HEK293T (cell line): ENCODE measurements at regions not wholly inside any gene's neighbourhood (a gene's known extent, or its start where the extent isn't known, plus 50 kb on each side); places are given as distances from the start of the nearest gene placed in this dataset.

Experiments used
- CTCF ChIA-PET: fragments of 350-600 bp; formaldehyde crosslinking; extraction: SDS; loops from one replicate; lab custom pipeline; 2021; ENCODE audit warnings: antibody characterized with exemption, inconsistent platforms; lab: Yijun Ruan, JAX
- POLR2A ChIA-PET: fragments of 350-600 bp; formaldehyde crosslinking; extraction: SDS; loops from one replicate; lab custom pipeline; 2020; ENCODE audit warnings: antibody characterized with exemption, inconsistent platforms; lab: Yijun Ruan, JAX
- DNase-seq: peaks from one replicate; pipeline ENCODE4 v3.0.0; 2012; ENCODE audit warnings: mixed read lengths; ENCODE audit errors: extremely low spot score
- ARNT ChIP-seq: fragments of 450-650 bp; IDR thresholded peaks from 2 replicates; pipeline ENCODE4 v1.6.1; 2017; ENCODE audit warnings: mild to moderate bottlenecking
- BHLHE40 ChIP-seq: fragments of 450-650 bp; IDR thresholded peaks from 2 replicates; pipeline ENCODE4 v1.6.1; 2016; ENCODE audit warnings: mild to moderate bottlenecking, moderate library complexity, borderline replicate concordance
- CTBP1 ChIP-seq: fragments of 450-650 bp; IDR thresholded peaks from 2 replicates; pipeline ENCODE4 v1.6.1; 2016; ENCODE audit warnings: borderline replicate concordance
- ELF4 ChIP-seq: fragments of 450-650 bp; IDR thresholded peaks from 2 replicates; pipeline ENCODE4 v1.6.1; 2017; ENCODE audit warnings: antibody characterized with exemption
- FOXA1 ChIP-seq: fragments of 450-650 bp; IDR thresholded peaks from 2 replicates; pipeline ENCODE4 v1.6.1; 2016; ENCODE audit warnings: mild to moderate bottlenecking
- FOXK2 ChIP-seq: fragments of 450-650 bp; IDR thresholded peaks from 2 replicates; pipeline ENCODE4 v1.6.1; 2016; ENCODE audit warnings: mild to moderate bottlenecking
- FOXM1 ChIP-seq: fragments of 450-650 bp; IDR thresholded peaks from 2 replicates; pipeline ENCODE4 v1.6.1; 2017; ENCODE audit warnings: mild to moderate bottlenecking, borderline replicate concordance
- HDGF ChIP-seq: fragments of 450-650 bp; IDR thresholded peaks from 2 replicates; pipeline ENCODE4 v1.6.1; 2017; ENCODE audit warnings: antibody characterized with exemption, borderline replicate concordance
- L3MBTL2 ChIP-seq: fragments of 450-650 bp; conservative IDR thresholded peaks from 2 replicates; pipeline ENCODE4 v1.6.1; 2016; ENCODE audit warnings: mild to moderate bottlenecking
- LEF1 ChIP-seq: fragments of 450-650 bp; IDR thresholded peaks from 2 replicates; pipeline ENCODE4 v1.6.1; 2017; ENCODE audit warnings: mild to moderate bottlenecking, borderline replicate concordance
- NFRKB ChIP-seq: fragments of 450-650 bp; IDR thresholded peaks from 2 replicates; pipeline ENCODE4 v1.6.1; 2016; ENCODE audit warnings: mild to moderate bottlenecking, moderate library complexity
- PKNOX1 ChIP-seq: fragments of 450-650 bp; IDR thresholded peaks from 2 replicates; pipeline ENCODE4 v1.6.1; 2016
- SP1 ChIP-seq: fragments of 450-650 bp; IDR thresholded peaks from 2 replicates; pipeline ENCODE4 v1.6.1; 2017
- SUZ12 ChIP-seq: fragments of 450-650 bp; IDR thresholded peaks from 2 replicates; pipeline ENCODE4 v1.6.1; 2016; ENCODE audit warnings: mild to moderate bottlenecking
- TARDBP ChIP-seq: fragments of 450-650 bp; IDR thresholded peaks from 2 replicates; pipeline ENCODE4 v1.6.1; 2016
- ZNF384 ChIP-seq: fragments of 450-650 bp; IDR thresholded peaks from 2 replicates; pipeline ENCODE4 v1.6.1; 2016

GRCh38 chr12:90303771-90304170 lies 595.1 kb upstream of the ATP2B1 start:
- ChIA-PET POLR2A (no interaction called here), CTCF (interaction anchor here (0.6 kb wide), 1 partner anchor 51 kb away, joined by 7 read pairs; no protein-coding TSS in a partner anchor)
- DNase-seq, result no peak
- no peak for TF ChIP-seq FOXA1
- peak; percentile 2; the same call in 1 of the 2 replicates for TF ChIP-seq PKNOX1

- CTCF ChIA-PET, result no interaction called here
- no peak for DNase-seq
- POLR2A ChIA-PET, result no interaction called here
- no peak for TF ChIP-seq BHLHE40
- no peak for TF ChIP-seq FOXM1
- no peak for TF ChIP-seq HDGF
- no peak for TF ChIP-seq FOXK2
- no peak for TF ChIP-seq CTBP1
- no peak for TF ChIP-seq TARDBP
- no peak for TF ChIP-seq FOXA1
- no peak for TF ChIP-seq ZNF384
- TF ChIP-seq LEF1, result no peak
- TF ChIP-seq ELF4, result no peak
- TF ChIP-seq PKNOX1, result no peak
- TF ChIP-seq SUZ12, result no peak
- TF ChIP-seq NFRKB, result no peak
Observed at GRCh38 chr12:90301561-90302133, 593.0 kb upstream of the ATP2B1 start.

GRCh38 chr12:90301095-90301494 lies 592.5 kb upstream of the ATP2B1 start:
- CTCF ChIA-PET, result no interaction called here
- POLR2A ChIA-PET, result no interaction called here
- DNase-seq, result no peak
- TF ChIP-seq L3MBTL2 (no peak), ARNT (no peak), SP1 (no peak), FOXK2 (no peak), TARDBP (no peak), PKNOX1 (no peak), CTBP1 (no peak), NFRKB (no peak), SUZ12 (no peak)

GRCh38 chr12:90299666-90300065 lies 591.0 kb upstream of the ATP2B1 start:
- CTCF ChIA-PET, result no interaction called here
- no peak for DNase-seq
- TF ChIP-seq ZNF384 (no peak), TARDBP (no peak), CTBP1 (no peak), ARNT (no peak), HDGF (no peak), BHLHE40 (no peak), SP1 (no peak), FOXA1 (no peak), ELF4 (no peak), LEF1 (no peak), FOXM1 (no peak), L3MBTL2 (no peak), NFRKB (no peak), PKNOX1 (no peak)
- POLR2A ChIA-PET, result no interaction called here

GRCh38 chr12:90299121-90299520 lies 590.5 kb upstream of the ATP2B1 start:
- CTCF ChIA-PET, result no interaction called here
- POLR2A ChIA-PET, result no interaction called here
- DNase-seq, result no peak
- TF ChIP-seq HDGF (no peak), FOXK2 (no peak), SP1 (no peak), ELF4 (no peak), ARNT (no peak), SUZ12 (no peak), FOXA1 (no peak), TARDBP (no peak), PKNOX1 (no peak), CTBP1 (no peak), ZNF384 (no peak)

- ChIA-PET CTCF (no interaction called here), POLR2A (no interaction called here)
- DNase-seq, result no peak
- TF ChIP-seq SUZ12, result no peak
- TF ChIP-seq FOXM1, result no peak
- TF ChIP-seq HDGF, result no peak
- no peak for TF ChIP-seq ZNF384
- no peak for TF ChIP-seq L3MBTL2
- TF ChIP-seq LEF1, result no peak
- TF ChIP-seq FOXK2, result no peak
- no peak for TF ChIP-seq SP1
- TF ChIP-seq PKNOX1, result no peak
- no peak for TF ChIP-seq ARNT
- no peak for TF ChIP-seq TARDBP
- no peak for TF ChIP-seq ELF4
- TF ChIP-seq FOXA1, result no peak
- TF ChIP-seq CTBP1, result no peak
- TF ChIP-seq NFRKB, result no peak
- TF ChIP-seq BHLHE40, result no peak
Observed at GRCh38 chr12:90298289-90298948, 589.8 kb upstream of the ATP2B1 start.
